Transverse colon (tissue), 4 donors: ENCODE measurements at regions not wholly inside any gene's neighbourhood (a gene's known extent, or its start where the extent isn't known, plus 50 kb on each side); places are given as distances from the start of the nearest gene placed in this dataset.

Experiments used
- EP300 ChIP-seq: sonication (generic); formaldehyde crosslinking; IDR thresholded peaks from one replicate; pipeline ENCODE4 v1.6.1; 2017; ENCODE audit warnings: antibody characterized with exemption, low read depth
- POLR2AphosphoS5 ChIP-seq, 3 donors: sonication (generic); formaldehyde crosslinking; IDR thresholded peaks; one replicate each; pipeline ENCODE4 v1.6.1; 2016; ENCODE audit warnings: antibody characterized with exemption in 3 of 3
- TF ChIP-seq, protein P1 (sequence below), 5 experiments: fragments of 200-600 bp in 3 of 5; fragments of 450-650 bp in 2 of 5; sonication (generic) in 3 of 5; IDR thresholded peaks; 1 replicate in 2 of 5; 2 replicates in 3 of 5; pipeline ENCODE4 v1.5.1; 2016 to 2017; ENCODE audit warnings: antibody characterized with exemption in 5 of 5, inconsistent platforms in 3 of 5, mild to moderate bottlenecking in 2 of 5, moderate library complexity in 1 of 5

DNA sequence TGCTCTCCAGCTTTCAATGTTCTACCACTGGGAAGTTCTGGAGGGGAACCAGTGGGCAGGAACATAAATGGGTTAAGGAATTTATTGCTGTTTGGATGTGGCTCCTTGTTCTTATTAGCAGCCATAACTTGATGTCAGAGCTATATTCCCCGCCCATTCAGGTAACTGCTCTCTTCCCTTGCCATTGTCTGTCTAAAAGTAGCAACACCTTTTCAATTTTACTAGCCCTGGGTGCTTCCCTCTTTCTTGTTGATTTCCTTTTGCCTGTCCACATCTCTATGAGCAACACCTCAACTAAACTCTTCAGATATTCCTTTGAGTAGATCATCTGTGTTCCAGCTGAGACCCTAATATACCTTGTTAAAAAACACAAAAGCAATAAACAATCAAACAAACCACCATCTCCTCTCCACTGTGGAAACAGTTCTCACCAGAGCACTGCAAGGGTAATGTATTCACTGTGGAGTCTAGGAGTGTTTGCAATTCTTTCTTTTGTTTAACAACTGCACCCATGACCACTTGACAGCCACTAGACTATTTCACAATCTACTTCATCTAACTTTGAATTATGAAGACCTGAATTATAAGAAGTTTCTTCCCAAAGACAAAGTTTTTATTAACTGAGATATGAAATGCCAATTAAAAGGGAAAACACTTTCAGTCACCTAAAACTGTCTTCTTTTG is 436.7 kb downstream of the IPMK start:
- TF ChIP-seq EP300 (no peak), POLR2AphosphoS5 (IDR thresholded peaks at IDR 0.05) (no peak)
- TF ChIP-seq, protein P1, sequence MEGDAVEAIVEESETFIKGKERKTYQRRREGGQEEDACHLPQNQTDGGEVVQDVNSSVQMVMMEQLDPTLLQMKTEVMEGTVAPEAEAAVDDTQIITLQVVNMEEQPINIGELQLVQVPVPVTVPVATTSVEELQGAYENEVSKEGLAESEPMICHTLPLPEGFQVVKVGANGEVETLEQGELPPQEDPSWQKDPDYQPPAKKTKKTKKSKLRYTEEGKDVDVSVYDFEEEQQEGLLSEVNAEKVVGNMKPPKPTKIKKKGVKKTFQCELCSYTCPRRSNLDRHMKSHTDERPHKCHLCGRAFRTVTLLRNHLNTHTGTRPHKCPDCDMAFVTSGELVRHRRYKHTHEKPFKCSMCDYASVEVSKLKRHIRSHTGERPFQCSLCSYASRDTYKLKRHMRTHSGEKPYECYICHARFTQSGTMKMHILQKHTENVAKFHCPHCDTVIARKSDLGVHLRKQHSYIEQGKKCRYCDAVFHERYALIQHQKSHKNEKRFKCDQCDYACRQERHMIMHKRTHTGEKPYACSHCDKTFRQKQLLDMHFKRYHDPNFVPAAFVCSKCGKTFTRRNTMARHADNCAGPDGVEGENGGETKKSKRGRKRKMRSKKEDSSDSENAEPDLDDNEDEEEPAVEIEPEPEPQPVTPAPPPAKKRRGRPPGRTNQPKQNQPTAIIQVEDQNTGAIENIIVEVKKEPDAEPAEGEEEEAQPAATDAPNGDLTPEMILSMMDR (IDR thresholded peaks at IDR 0.05): no peak
